T47D (cell line): ENCODE measurements at regions not wholly inside any gene's neighbourhood (a gene's known extent, or its start where the extent isn't known, plus 50 kb on each side); places are given as distances from the start of the nearest gene placed in this dataset.
"Not testable (repeated sequence)": the region's sequence is repeated elsewhere in the genome, so short reads cannot be mapped to it uniquely, and the experiment has no call there.

Source experiments
- DNase-seq, 2 experiments: peaks; one replicate each; pipeline versions ENCODE4 v3.0.0 to v3.0.0-alpha.2; 2011 to 2012; ENCODE audit warnings: low read depth in 1 of 2, low spot score in 1 of 2
- JUND ChIP-seq: IDR thresholded peaks from 2 replicates; pipeline ENCODE4 v1.6.1; 2012; ENCODE audit warnings: low read depth
- in situ Hi-C: cut with HindIII; loops from 2 replicates; pipeline ENCODE4 v1.10.0; 2016; ENCODE audit warnings: low sequenced_read_pairs, low pct_unique_long_range_greater_than_20kb

DNA sequence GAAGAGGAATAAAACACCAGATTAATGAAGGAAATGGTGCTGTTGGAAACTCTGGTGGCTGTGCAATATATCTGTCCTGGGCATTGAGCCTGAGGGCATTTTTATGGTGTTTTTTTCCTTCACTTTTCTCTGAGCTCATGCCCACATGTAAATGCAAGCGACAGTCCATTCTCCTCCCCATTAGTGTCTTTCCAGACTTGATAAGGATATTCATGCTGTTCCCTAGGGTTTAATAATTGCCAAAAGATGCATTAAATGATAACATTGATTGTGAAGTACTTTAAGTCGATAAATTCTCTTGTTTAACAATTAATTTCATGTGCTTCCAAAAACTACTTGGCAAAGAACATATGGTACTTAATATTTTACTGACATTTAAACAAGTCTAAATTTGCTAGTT lies 384.7 kb downstream of the MDFIC start:
- in situ Hi-C loops: no loop called here
- no peak for DNase-seq
- no peak for TF ChIP-seq JUND

DNA sequence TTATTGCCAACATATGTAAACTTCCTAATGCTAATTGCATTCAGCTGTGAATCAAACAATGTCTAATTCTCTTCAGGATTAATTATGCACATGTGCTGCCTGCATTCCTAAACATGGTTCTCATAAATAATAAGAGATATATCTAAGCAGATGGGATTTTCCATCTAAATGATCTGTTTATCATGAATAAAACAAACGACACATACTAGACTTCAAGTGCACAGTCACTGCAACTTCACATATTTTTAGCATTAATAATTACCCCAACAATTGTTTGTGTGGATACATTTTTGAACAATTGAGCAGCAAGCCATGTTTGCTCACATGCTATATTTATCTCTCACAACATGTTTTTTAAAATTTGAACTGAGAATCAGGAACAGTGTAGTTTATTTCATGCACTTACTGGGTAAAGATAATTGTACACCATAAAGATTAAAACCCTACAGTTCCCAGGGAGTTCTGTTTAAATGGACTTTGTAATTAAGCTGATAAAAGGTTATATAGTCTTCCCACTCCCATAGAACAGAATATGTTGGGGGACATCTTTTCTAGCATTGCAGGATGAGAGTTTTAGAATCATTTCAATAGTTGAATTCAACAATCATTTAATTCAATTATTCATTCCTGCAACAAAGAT lies 378.5 kb downstream of the MDFIC start:
- in situ Hi-C loops: no loop called here
- DNase-seq: no peak
- TF ChIP-seq JUND: no peak

DNA sequence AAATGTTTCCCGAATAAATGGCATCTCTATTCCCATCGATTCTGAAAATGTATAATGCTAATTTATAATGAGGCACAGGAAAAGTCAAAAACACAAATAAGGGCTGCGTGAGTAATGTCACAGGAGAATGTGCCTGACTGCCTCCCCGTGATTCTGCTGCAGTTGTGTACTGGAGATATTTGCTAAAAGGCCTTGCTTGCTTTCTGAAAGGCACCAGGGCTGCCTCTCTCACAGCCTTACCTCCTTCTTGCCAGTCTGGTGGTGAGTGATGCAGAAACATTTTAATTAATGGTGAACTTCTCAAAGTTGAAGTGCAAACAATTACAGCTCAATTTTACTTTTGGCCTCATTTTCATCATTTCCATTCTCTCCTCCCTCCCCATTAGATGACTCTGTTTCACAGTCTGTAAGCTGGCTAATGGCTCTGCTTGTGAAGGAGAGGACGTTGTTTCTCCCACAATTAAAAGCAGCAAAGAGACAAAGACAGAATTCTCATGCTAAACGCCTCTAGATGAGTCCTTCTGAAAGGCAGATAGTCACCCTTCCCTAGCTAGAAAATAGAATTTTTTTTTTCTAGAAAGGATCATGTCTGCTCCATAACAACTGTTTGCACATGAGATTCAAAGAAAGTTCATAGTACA lies 377.6 kb downstream of the MDFIC start:
- in situ Hi-C loops: no loop called here
- TF ChIP-seq JUND: no peak
- no peak for DNase-seq

GRCh38 chr7:115297656-115298055 lies 375.8 kb downstream of the MDFIC start:
- no peak for TF ChIP-seq JUND
- no peak for DNase-seq
- in situ Hi-C loops: no loop called here

DNA sequence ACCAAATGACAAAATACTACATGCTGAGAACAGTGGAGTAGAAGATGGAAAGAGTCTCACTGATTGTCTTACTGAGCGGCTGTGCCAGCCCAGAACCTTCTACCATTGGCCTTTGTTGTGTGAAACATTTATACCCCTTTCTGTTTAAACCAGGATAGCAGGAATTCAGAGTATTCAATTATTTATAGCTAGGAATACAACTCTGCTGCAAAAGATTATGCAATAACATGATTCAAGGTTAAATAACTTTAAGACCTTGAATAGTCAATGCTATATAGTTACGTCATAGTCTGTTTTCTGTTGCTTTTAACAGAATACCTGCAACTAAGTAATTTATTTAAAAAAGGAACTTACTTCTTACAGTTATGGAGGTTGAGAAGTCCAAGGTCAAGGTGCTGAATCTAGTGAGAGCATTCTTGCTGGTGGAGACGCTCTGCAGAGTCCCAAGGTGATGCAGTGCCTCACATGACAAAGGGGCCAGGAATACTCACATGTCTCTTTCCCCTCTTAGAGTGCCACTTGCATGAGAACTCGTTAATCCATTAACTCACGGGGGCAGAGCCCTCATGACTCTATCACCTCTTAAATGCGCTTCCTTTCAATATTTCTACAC lies 371.8 kb downstream of the MDFIC start:
- no peak for TF ChIP-seq JUND
- in situ Hi-C loops: no loop called here

GRCh38 chr7:115292381-115292780 lies 370.5 kb downstream of the MDFIC start:
- DNase-seq: no peak
- in situ Hi-C loops: no loop called here
- TF ChIP-seq JUND: no peak

More for the DNA sequence above, 371.8 kb downstream of the MDFIC start:
- no peak for DNase-seq

GRCh38 chr7:115289971-115290370 lies 368.1 kb downstream of the MDFIC start:
- TF ChIP-seq JUND: no peak
- no peak for DNase-seq
- in situ Hi-C loops: no loop called here

DNA sequence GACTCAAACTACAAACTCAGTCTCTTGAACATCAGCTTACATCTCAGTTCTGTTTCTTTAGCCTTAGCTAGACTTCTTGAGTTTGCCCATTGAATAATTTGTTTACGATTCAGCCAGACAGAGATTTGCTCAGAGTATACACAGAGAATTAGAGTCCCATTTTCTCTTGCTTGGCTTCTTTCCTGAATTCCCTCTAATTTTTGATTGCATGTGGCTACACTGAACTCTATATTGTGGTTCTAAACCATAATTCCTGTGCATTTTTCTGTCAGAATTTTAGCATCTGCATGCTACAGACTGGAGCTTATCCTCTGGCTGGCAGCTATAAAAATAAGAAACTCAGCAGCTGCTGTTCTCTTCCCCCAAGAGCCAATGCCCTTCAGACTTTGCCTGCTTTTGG lies 354.9 kb downstream of the MDFIC start:
- no peak for TF ChIP-seq JUND
- in situ Hi-C loops: no loop called here
- no peak for DNase-seq

DNA sequence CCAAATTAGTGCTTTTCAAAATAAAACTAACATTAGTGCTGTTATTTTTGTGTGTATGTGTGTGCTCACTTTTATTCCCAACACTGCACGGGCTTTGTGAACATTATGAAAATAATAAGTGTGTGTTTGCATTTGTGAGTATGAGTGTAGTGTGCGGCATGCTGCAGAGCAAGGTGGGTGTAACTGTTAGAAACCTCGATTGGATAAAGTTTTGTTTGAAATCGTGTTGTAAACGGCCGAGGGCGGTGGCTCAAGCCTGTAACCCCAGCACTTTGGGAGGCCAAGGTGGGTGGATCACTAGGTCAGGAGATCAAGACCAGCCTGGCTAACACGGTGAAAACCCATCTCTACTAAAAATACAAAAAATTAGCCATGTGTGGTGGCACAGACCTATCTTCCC lies 352.0 kb downstream of the MDFIC start:
- DNase-seq, in situ Hi-C loops: not testable (repeated sequence)

- TF ChIP-seq JUND: no peak
- in situ Hi-C loops: no loop called here
- DNase-seq: no peak
These were observed 351.4 kb downstream of the MDFIC start for GRCh38 chr7:115273139-115273772.

DNA sequence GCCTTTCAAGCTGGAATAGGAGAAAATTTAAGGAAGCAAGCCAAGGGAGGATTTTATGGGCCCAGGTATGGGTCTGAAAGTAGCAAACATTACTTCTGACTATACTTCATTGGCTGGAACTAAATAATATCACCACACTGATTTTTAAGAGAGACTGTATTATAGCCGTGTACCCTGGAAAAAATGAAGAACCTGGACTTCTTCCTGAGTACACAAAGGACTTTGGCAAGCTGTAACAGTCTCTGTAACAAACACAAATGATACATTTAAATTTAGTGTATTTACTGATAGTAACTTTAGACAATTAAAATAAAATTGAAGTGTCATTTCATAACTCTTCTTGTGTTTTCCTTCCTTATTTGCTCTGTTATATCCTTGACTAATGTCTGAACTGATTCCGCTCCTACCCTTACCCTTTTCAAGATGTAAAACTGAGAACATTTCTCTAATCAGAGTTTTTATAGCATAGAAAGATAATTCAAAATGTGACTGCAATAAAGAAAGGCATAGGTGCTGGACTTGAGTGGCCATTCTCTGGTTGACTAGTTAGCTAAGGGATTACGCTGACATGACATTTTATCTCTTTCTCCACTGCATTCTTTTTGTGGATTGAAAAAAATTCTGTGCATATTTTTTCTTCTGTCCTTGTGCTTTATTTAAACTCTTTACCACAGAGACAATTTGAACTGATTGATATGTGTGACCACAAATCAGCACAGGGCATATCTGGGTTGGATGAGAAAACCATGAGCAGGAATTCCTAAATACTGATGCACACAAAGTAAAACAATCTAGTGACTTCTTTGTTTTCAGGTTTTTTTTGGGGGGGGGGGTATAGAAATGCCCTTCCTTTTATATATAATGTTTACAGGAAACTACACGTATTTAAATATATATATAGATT lies 349.7 kb downstream of the MDFIC start:
- DNase-seq: no peak
- in situ Hi-C loops: no loop called here
- no peak for TF ChIP-seq JUND

DNA sequence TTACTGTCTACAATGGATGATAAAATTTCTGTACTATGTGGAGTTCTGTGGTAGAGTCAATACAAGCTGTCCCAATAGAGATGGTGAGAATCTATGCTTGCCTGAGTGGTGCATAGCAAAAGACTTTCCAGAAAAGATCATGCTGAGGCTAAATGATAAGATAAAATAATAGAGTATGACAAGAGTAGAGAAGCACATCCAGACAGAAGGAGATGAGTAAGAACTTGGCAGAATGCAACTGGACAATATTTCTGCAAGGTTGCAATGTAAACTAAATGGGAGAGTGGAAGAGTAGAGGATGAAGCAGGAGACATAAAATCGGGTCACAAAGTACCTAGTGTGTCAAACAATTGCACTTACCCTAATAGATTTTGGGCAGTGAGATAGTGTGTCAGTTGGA lies 347.6 kb downstream of the MDFIC start:
- no peak for TF ChIP-seq JUND
- no peak for DNase-seq
- in situ Hi-C loops: no loop called here
